HG02938 (cell line): ENCODE measurements at regions not wholly inside any gene's neighbourhood (a gene's known extent, or its start where the extent isn't known, plus 50 kb on each side); places are given as distances from the start of the nearest gene placed in this dataset.
"Not testable (repeated sequence)": the region's sequence is repeated elsewhere in the genome, so short reads cannot be mapped to it uniquely, and the experiment has no call there.

ENCODE experiments used
- ATAC-seq: cut with Tn5 transposase; IDR thresholded peaks from one replicate; pipeline ENCODE4 v1.9.1; 2021; ENCODE audit warnings: mild to moderate bottlenecking, moderate library complexity; ENCODE audit not compliant: unreplicated experiment

DNA sequence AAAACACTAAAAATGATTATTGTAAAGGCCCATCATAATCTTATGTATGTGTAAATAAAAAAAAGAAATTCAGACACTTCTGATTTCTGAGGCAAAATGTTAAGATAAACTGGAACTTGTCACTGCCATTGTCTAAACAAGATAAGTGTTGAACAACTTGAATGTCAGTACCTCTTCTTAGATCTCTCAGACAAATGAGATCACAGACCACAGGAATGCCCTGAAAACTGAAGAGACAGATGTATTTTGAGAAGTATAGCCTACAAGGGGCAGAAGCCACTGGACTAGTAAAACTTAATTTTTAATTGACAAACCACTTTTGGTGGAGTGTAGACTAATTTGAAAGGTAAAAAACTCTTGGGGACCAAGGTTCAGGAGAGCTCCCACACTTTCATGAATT lies 375.5 kb upstream of the SLITRK5 start:
- no peak for ATAC-seq

DNA sequence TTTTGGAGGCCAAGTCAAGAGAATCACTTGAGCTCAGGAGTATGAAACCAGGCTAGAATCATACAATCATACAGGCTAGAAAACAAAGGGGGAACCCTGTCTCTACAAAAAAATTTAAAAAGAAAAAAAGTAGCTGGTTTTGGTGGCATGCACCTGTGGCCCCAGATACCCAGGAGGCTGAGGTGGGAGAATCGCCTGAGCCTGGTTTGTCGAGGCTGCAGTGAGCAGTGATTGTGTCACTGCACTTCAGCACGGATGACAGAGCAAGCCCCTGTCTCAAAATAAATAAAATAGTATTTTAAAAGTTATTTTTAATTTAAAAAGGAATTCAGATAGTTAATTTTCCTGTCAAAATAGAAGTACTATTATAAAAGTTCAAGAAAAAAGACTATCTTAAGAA lies 369.1 kb upstream of the SLITRK5 start:
- ATAC-seq, result no peak

DNA sequence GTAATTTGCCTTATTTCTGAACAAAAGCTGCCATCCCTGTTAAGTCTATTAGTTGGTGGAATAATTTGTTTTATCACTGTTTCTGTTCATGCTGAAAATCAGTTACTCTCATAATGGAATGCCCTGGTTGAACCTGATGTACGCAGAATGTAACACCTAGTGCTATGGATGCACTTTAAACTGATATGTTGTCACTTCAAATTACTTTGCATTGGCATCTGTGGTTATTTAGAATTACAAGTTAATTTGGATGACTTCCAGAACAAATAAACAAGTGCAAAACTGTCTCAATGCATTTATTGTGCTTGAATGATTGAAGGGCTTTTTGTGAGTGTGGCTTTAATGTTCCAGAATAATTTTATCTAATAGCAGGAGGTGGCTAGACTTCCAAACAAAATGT lies 368.2 kb upstream of the SLITRK5 start:
- no peak for ATAC-seq

DNA sequence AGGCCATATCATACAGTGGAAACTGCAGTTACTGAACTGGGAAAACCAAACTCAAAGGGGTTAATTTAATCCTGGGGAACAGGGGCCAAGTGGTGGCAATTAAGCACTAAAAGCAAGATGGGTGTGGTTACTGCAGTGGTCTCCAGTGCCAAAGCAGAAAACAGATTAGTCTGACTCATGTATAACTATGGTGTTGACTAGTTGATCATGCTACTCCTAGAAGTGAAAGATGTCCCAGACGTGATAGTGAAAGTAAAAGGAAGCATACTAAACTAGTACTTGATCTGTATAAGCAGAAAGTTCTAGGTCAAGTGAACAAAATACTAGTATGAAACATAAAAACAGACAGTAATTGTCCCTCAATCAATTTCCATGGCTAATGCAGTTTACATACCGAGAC lies 360.0 kb upstream of the SLITRK5 start:
- ATAC-seq, result no peak

DNA sequence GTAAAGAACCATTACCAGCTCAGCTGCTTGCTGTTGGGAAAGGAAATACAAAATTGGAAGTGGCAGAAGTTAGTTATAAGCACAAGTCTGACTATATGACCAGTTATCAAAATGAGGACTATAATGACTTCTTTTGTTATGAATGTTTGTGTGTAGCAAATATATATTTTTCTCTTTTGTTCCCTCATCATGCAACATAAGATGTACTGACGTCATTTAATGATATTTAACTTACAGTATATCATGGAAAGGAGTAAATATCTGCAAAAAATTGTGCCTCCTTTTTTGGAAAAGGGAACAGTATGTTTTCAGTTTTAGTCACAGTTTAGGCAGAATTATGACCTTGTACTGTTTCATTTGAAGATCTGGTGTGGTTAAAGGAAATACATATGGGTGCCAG lies 356.3 kb upstream of the SLITRK5 start:
- ATAC-seq, result no peak

DNA sequence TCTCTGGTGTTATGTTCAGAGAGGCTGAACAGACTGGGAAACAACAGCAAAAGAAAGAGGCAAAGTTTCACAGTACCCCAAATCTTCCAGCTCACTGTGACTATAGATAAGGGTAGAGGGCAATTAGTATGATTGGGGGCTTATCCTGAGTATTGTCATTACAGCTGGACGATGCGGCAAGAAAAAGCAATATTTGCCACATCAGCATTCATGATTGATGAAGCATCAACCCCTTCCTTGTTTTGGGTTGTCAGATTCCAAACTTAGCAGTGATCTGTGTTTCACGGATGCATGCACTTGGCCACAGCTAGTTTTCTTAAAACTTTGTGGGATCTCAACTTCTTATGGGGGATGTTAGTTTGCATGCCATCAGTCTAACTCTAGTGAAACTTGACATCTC lies 348.8 kb upstream of the SLITRK5 start:
- no peak for ATAC-seq

DNA sequence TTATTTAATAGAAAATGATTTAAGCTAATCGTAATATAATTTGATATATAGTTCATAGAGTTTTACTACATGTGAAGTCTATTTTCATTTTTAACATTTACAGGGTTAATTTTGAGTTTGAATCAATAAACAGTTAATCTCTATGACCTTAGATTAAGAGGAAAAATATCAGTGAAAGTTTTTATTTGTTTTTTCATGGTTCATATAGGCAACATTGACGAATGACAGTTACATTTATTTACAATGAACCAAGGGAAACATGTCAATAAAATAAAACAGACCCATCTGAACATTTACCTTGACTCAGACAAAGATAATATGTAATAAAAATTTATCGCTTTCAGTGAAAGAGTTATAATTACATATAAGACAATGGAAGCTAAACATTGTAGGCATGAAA lies 346.6 kb upstream of the SLITRK5 start:
- no peak for ATAC-seq

DNA sequence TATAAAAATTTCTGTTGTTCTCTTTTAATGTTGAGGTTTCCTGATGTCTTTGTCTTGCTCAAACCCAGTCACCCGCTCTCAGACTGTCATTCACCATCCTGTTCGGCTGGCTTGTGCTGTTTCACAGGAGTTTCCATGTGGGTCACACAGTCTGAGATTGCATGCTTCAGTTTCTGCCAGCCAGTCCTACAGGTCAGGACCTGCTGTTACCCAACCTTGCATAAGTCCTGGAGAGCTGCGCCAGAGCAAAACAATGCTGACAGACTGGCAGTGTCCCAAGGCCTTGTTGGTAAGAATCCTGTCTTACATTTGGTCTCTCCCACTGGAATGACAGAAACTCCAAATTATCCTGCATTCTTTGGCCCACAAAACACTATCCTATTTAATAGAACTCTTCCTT lies 340.0 kb upstream of the SLITRK5 start:
- ATAC-seq, result no peak

DNA sequence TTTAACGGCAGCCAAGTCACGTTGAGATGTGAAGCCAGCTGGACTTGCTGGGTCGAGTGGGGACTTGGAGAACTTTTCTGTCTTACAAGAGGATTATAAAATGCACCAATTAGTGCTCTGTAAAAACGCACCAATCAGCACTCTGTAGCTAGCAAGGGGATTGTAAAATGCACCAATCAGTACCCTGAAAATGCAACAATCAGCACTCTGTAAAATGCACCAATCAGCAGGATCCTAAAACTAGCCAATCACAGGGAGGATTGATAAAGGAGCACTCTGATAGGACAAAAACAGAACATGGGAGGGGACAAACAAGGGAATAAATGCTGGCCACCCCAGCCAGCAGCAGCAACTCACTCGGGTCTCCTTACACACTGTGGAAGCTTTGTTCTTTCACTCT lies 337.6 kb upstream of the SLITRK5 start:
- no peak for ATAC-seq

DNA sequence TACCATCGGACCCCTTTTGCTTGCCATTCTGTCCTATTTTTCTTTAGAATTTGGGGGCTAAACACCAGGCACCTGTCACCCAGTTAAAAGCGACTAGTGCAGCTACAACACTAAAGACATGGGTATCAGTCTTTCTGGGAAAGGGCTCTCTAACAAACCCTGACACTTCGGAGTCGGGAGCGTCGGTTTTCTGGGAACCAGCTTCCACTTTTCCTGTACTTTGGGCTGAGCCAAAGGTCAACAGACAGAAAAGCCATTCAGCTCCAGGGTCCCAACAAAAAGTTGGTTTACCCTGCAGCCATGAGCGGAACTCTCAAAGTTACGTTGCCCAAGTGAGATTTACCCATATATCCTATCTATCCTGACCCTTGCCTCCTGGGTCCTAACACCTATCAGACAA lies 337.0 kb upstream of the SLITRK5 start:
- no peak for ATAC-seq

DNA sequence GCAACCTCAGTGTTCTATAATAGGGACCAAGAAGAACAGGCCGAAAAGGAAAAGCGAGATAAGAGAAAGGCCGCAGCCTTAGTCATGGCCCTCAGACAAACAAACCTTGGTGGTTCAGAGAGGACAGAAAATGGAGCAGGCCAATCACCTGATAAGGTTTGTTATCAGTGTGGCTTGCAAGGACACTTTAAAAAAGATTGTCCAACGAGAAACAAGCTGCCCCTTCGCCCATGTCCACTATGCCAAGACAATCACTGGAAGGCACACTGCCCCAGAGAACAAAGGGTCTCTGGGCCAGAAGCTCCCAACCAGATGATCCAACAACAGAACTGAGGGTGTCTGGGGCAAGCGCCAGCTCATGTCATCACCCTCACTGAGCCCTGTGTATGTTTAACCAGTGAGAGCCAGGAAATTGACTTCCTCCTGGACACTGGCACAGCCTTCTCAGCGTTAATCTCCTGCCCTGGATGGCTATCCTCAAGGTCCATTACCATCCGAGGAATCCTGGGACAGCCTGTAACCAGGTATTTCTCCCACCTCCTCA lies 334.8 kb upstream of the SLITRK5 start:
- not testable (repeated sequence) for ATAC-seq

DNA sequence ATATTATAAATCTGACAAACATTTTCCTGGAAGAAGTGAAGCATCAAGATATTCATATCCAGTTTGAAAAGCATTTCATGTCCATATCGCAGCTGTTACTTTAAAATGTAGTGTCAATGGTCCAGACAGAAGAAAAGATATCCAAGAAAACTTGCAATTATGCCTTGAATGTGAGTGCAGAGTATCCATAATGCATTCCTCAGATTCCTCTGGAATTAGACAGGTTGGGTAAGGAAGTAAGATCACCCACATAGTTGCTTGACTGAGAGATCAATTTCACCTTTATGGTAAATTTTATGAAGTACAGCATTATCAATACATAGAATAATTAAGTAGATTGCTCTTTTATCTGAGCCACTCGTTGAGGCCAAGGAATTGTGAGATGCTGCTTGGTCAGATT lies 327.0 kb upstream of the SLITRK5 start:
- ATAC-seq, result no peak

DNA sequence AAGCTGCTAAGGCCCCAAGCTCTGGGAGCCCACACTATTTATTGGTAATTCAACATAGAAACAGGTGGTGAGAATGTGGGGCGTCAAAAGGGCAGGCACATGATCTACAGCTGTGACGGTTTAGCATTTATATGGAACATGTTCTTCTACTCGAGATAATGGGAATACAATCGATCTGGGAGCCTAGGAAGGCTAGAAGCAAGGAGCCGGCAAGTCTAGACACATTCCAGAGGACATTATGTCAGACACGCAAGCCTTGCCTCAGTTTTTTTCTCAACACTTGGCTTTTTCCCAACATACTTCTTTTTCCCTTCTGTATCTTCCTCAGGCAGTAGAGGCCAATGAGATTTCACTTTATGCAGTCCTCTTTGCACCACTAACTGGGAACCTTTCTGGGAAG lies 315.7 kb upstream of the SLITRK5 start:
- ATAC-seq, result no peak

DNA sequence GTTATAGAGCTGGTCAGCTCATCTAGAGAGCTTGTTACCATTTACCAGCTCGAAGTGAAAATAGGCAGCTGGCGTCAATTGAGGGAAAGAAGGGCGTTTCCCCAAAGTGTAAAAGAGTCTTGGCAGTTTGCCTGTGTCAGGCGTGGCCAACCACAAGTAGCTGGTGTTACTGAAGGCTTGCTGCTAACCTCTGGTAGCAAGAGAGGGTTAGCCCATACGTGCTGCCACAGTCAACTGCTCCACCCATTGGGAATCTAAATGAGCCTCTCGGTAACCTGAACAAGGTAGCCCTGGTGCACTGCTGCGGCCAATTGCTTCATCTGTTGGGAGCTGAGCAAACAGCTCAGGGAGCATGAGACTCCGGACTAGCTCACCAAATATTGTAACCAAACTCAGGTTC lies 314.9 kb upstream of the SLITRK5 start:
- ATAC-seq, result no peak

DNA sequence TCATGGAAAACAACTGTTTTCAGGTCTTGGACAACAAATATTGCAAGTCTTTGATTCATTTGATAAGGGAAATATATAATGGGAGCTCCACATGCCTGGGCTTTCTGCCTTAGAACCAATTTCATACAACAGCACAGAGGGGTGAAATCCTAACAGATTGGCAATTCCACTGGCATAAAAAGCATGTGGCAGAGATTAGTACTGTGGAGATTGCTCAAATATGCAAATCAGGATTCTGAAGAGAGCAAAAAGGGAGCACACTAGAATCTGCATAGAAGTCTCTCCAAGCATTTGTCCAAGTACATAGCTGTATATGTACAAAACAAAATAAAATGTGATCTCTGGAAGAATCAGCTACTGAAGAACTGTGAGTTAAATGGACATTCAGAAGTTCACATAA lies 312.9 kb upstream of the SLITRK5 start:
- no peak for ATAC-seq

DNA sequence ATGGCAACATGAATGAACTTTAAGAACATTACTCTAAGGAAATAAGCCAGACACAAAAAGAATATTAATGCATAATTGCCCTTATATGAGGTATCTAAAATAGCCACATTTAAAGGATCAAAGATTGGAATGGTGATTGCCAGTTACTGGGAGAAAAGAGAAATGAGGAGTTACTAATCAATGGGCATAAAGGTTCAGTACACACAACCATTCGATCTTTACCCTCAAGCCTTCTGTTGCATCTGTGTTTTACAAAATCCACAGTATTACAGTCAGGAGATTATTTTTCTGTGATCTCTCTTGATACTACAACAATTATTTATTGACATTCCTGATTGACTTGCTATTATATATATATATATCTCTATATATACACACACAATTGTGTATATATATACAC lies 310.0 kb upstream of the SLITRK5 start:
- no peak for ATAC-seq

DNA sequence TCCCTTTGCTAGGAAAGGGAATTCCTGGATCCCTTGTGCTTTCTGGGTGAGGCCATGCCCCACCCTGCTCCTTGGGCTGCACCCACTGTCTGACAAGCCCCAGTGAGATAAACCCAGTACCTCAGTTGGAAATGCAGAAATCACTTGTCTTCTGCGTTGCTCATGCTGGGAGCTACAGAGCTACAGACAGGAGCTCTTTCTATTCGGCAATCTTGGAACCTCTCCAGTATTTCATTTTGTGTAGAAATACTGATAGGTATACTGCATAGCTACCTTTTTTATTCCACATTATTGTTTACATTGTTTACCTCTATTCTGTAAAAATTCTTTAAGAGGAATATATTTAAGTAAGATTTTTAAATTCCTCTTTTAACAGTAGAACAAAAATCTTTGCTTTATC lies 302.5 kb upstream of the SLITRK5 start:
- no peak for ATAC-seq

DNA sequence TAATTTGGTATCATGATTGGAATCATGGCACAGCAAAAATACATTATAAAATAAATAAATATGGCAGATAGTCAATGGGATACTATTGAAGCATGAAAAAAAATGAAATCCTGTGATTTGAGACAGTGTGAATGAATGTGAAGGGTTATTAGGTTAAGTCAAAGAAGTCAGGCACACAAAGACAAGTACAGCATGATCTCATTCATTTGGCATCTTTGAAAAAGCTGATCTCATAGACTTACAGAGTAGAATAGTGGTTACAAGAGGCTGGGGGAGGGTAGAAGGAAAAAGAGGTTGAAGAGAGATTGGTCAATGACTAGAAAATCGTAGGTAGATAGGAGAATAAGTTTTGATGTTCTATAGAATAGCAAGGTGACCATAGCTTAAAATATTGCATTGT lies 295.1 kb upstream of the SLITRK5 start:
- no peak for ATAC-seq

DNA sequence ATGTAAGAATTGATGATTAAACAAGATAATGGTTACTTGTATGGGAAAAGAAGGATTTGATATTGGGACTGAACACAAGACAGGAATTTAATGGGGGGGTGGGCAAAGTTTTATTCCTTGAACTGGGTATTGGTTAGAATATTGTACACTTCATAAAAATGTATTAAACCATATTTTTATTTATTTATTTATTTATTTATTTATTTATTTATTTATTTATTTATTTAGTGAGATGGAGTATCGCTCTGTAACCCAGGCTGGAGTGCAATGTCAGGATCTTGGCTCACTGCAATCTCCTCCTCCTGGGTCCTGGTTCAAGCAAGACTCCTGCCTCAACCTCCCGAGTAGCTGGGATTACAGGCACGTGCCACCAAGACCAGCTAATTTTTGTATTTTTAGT lies 287.1 kb upstream of the SLITRK5 start:
- no peak for ATAC-seq

DNA sequence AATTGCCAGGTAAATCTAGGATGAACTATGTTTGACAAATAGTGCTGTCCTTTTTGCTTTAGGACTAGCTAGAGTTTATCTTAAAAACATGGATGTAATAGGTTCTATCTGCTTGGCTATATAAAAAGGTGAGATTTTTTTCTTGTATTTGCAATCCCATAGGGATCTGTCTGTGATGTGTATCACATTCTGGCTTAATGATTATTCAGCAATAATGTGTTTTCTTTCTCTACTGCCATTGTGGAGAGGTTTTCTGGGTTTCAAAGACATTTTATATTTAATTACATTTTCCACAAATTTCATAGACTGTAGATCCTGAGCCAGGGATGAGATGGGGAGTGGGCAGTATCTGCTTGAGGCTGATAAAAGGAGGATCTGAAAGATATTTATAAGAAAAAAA lies 277.8 kb upstream of the SLITRK5 start:
- ATAC-seq, result no peak

DNA sequence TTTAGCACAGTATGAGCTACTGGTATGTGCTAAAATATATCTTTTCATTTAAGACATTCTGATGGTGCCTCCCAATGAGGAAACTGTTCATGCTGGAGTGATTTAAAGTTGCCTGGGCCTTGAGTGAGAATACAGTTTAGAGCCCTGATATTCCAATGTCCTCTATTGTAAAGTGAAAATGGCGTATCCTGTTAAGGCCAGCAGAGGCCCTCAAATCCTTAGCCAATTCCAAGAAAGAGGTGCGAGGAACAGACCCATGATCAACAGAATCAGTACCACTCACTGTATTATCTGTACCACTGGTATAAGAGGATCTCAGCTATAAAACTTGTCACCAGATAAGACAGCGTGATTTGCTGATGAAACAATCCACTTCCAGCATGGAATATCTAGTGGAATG lies 273.1 kb upstream of the SLITRK5 start:
- ATAC-seq, result no peak

DNA sequence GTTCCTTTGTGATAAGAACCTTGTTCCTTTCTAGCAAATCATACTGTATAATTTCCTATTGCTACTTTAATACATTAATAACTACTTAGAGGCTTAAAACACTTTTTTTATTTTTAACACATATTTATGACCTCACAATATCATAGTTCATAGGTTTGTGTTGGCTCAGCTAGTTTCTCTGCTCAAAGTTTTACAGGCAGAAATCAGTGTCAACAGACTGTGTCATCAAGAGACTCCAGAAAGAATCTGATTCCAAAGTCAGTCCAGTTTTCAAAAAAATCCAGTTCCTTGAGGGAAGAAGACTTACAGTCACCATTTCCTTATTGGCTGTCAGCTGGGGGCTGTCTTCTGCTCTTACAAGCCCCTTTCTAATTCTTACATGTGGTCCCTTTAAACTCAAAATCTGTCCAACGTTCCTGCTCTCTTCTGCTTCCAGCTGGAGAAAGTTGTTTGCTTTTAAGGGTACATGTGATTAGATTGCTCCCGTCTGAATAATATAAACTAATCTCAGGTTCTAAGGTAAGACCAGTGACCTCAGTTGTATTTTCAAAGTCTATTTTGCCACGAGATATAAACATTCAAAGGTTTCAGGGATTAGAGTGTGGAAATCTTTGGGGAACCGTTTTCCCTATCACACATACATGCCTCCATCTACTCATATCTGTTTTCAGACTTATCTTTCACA lies 267.3 kb upstream of the SLITRK5 start:
- ATAC-seq, result no peak

DNA sequence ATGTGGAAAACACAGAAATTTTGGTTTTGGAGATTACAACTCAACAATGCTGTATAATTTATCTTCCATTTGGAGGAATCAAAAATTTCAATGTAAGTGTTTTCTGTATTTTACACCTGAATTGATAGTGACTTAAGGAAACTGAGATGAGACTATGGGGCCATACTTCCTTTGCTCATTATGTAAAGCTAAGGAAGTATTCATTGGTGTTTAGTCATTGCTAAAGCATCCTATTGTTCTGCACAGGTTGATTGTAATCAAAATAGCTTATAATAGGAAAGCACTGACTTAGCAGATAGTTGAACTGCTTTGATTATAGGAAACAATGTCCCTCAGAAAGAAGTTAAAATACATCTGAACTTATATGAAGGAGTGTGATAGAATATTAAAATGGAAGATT lies 244.4 kb upstream of the SLITRK5 start:
- ATAC-seq, result no peak
